Right forelimb (tissue), 1 donor: ENCODE measurements at regions not wholly inside any gene's neighbourhood (a gene's known extent, or its start where the extent isn't known, plus 50 kb on each side); places are given as distances from the start of the nearest gene placed in this dataset.

Experiments used
- DNase-seq: peaks from one replicate; pipeline ENCODE4 v3.0.0-alpha.2; 2018

- DNase-seq: no peak
Observed at GRCh38 chr5:160511280-160511929, 89.8 kb downstream of the PTTG1 start.
